AG10803 (cell line): ENCODE measurements at regions not wholly inside any gene's neighbourhood (a gene's known extent, or its start where the extent isn't known, plus 50 kb on each side); places are given as distances from the start of the nearest gene placed in this dataset.

ENCODE experiments used
- DNase-seq: peaks from one replicate; pipeline ENCODE4 v3.0.0; 2010; ENCODE audit warnings: low read depth
- H3K4me3 ChIP-seq: 2 replicates; pipeline ENCODE4 v1.5.1; 2011; ENCODE audit warnings: mild to moderate bottlenecking, low read length, control low read depth
- CTCF ChIP-seq: conservative IDR thresholded peaks from 2 replicates; pipeline ENCODE4 v1.5.1; 2011; ENCODE audit warnings: mild to moderate bottlenecking, low read length, control low read depth, inconsistent platforms

GRCh38 chr6:86848986-86849385, 88.3 kb upstream of the HTR1E start:
- no peak overlapping the region for H3K4me3 ChIP-seq
- TF ChIP-seq CTCF, result no peak
- no peak for DNase-seq

- H3K4me3 ChIP-seq, result no peak overlapping the region
- no peak for DNase-seq
- no peak for TF ChIP-seq CTCF
Measured at GRCh38 chr6:86832686-86833085, 104.6 kb upstream of the HTR1E start.

GRCh38 chr6:86825436-86825835, 111.9 kb upstream of the HTR1E start:
- TF ChIP-seq CTCF, result no peak
- no peak for DNase-seq
- no peak overlapping the region for H3K4me3 ChIP-seq

- TF ChIP-seq CTCF, result no peak
- H3K4me3 ChIP-seq, result no peak overlapping the region
- no peak for DNase-seq
Measured at GRCh38 chr6:86822747-86823146, 114.6 kb upstream of the HTR1E start.

GRCh38 chr6:86820750-86821149, 116.6 kb upstream of the HTR1E start:
- DNase-seq, result no peak
- H3K4me3 ChIP-seq, result no peak overlapping the region
- TF ChIP-seq CTCF, result no peak

GRCh38 chr6:86793649-86794048, 143.7 kb upstream of the HTR1E start:
- no peak for DNase-seq
- H3K4me3 ChIP-seq, result no peak overlapping the region
- TF ChIP-seq CTCF, result no peak

- DNase-seq, result no peak
- TF ChIP-seq CTCF, result no peak
- H3K4me3 ChIP-seq, result no peak overlapping the region
Measured at GRCh38 chr6:86791476-86791875, 145.9 kb upstream of the HTR1E start.
